ENCODE measurements at regions not wholly inside any gene's neighbourhood (a gene's known extent, or its start where the extent isn't known, plus 50 kb on each side); places are given as distances from the start of the nearest gene placed in this dataset.
"Not testable (repeated sequence)": the region's sequence is repeated elsewhere in the genome, so short reads cannot be mapped to it uniquely, and the experiment has no call there.

- no peak for TF ChIP-seq CTCF (IDR thresholded peaks at IDR 0.05)
- H3K9me3 ChIP-seq = no peaks in the 10 kb centered on the region
- H3K36me3 ChIP-seq = no peaks in the 10 kb centered on the region
- no peak for ATAC-seq
- no peak overlapping the region for H3K4me3 ChIP-seq
- no peaks in the 10 kb centered on the region for H3K4me1 ChIP-seq
- intact Hi-C loops (cut with DNase I) = no loop called here
- DNase-seq = no peak
- no peaks in the 10 kb centered on the region for H3K27me3 ChIP-seq
- H3K27ac ChIP-seq = no peak overlapping the region
These were observed 146.7 kb downstream of the PCDH7 start for GRCh38 chr4:30866907-30867306.

GRCh38 chr4:30867427-30867826, 147.3 kb downstream of the PCDH7 start:
- Histone ChIP-seq H3K27ac (no peak overlapping the region), H3K4me1 (no peaks in the 10 kb centered on the region), H3K36me3 (no peaks in the 10 kb centered on the region), H3K4me3 (no peak overlapping the region), H3K27me3 (no peaks in the 10 kb centered on the region), H3K9me3 (no peaks in the 10 kb centered on the region)
- ATAC-seq = no peak
- no peak for DNase-seq
- no peak for TF ChIP-seq CTCF (IDR thresholded peaks at IDR 0.05)
- intact Hi-C loops (cut with DNase I) = no loop called here

GRCh38 chr4:30868111-30868895, 148.1 kb downstream of the PCDH7 start:
- H3K36me3 ChIP-seq = no peaks in the 10 kb centered on the region
- no peaks in the 10 kb centered on the region for H3K27me3 ChIP-seq
- TF ChIP-seq CTCF (IDR thresholded peaks at IDR 0.05) = no peak
- H3K4me3 ChIP-seq = no peak overlapping the region
- intact Hi-C loops (cut with DNase I) = no loop called here
- no peak overlapping the region for H3K27ac ChIP-seq
- H3K9me3 ChIP-seq = no peaks in the 10 kb centered on the region
- DNase-seq (no peak), ATAC-seq (no peak)
- H3K4me1 ChIP-seq = no peaks in the 10 kb centered on the region

- ATAC-seq; H3K27me3 ChIP-seq; H3K4me3 ChIP-seq; H3K27ac ChIP-seq; H3K9me3 ChIP-seq; H3K4me1 ChIP-seq; DNase-seq; intact Hi-C loops (cut with DNase I); H3K36me3 ChIP-seq: not testable (repeated sequence)
These were observed 149.2 kb downstream of the PCDH7 start for GRCh38 chr4:30869387-30869786.

GRCh38 chr4:30870513-30870912, 150.3 kb downstream of the PCDH7 start:
- H3K27ac ChIP-seq = no peak overlapping the region
- no peaks in the 10 kb centered on the region for H3K4me1 ChIP-seq
- intact Hi-C loops (cut with DNase I) = no loop called here
- H3K36me3 ChIP-seq = no peaks in the 10 kb centered on the region
- no peak overlapping the region for H3K4me3 ChIP-seq
- H3K9me3 ChIP-seq = no peaks in the 10 kb centered on the region
- TF ChIP-seq CTCF (IDR thresholded peaks at IDR 0.05) = no peak
- no peak for DNase-seq
- ATAC-seq = no peak
- H3K27me3 ChIP-seq = no peaks in the 10 kb centered on the region

GRCh38 chr4:30875658-30876269, 155.6 kb downstream of the PCDH7 start:
- H3K9me3 ChIP-seq = no peaks in the 10 kb centered on the region
- DNase-seq (no peak), ATAC-seq (no peak)
- no peaks in the 10 kb centered on the region for H3K36me3 ChIP-seq
- no peak for TF ChIP-seq CTCF (IDR thresholded peaks at IDR 0.05)
- no peak overlapping the region for H3K4me3 ChIP-seq
- no peak overlapping the region for H3K27ac ChIP-seq
- H3K4me1 ChIP-seq = no peaks in the 10 kb centered on the region
- intact Hi-C loops (cut with DNase I) = no loop called here
- no peaks in the 10 kb centered on the region for H3K27me3 ChIP-seq
